Uterus (tissue), 3 donors: ENCODE measurements at regions not wholly inside any gene's neighbourhood (a gene's known extent, or its start where the extent isn't known, plus 50 kb on each side); places are given as distances from the start of the nearest gene placed in this dataset.

Source experiments
- DNase-seq, 2 donors: peaks; one replicate each; pipeline ENCODE4 v3.0.0-alpha.2; 2019 to 2020
- H3K27ac ChIP-seq, 2 donors: fragments of 200-600 bp; sonication (generic); 1 replicate in 1 of 2; 2 replicates in 1 of 2; pipeline ENCODE4 v1.5.1; 2016 to 2018
- H3K27me3 ChIP-seq, 2 donors: fragments of 200-600 bp; sonication (generic); one replicate each; pipeline ENCODE4 v1.5.1; 2018 to 2019; ENCODE audit warnings: control low read depth in 1 of 2
- H3K36me3 ChIP-seq, 2 donors: fragments of 200-600 bp; sonication (generic); one replicate each; pipeline ENCODE4 v1.5.1; 2019; ENCODE audit warnings: control low read depth in 1 of 2
- H3K4me1 ChIP-seq, 2 donors: fragments of 200-600 bp; sonication (generic); one replicate each; pipeline ENCODE4 v1.5.1; 2018 to 2019; ENCODE audit warnings: control low read depth in 1 of 2
- H3K4me3 ChIP-seq, 2 donors: fragments of 200-600 bp; sonication (generic); 1 replicate in 1 of 2; 2 replicates in 1 of 2; pipeline ENCODE4 v1.5.1; 2018 to 2019; ENCODE audit warnings: mild to moderate bottlenecking in 1 of 2
- H3K9me3 ChIP-seq, 2 donors: fragments of 200-600 bp; sonication (generic); one replicate each; pipeline ENCODE4 v1.5.1; 2019; ENCODE audit warnings: control low read depth in 1 of 2
- POLR2A ChIP-seq, 2 donors: fragments of 450-650 bp; IDR thresholded peaks; one replicate each; pipeline ENCODE4 v1.6.1; 2016; ENCODE audit warnings: antibody characterized with exemption in 2 of 2, mild to moderate bottlenecking in 1 of 2, moderate library complexity in 1 of 2
- intact Hi-C: fragments of 100-400 bp; cut with DNase I; formaldehyde crosslinking; loops from one replicate; pipeline ENCODE4 v1.15.1; 2023; ENCODE audit warnings: low total_unique reads
- TF ChIP-seq, protein P1 (sequence below), 4 experiments: fragments of 200-600 bp in 2 of 4; fragments of 450-650 bp in 2 of 4; sonication (generic) in 2 of 4; IDR thresholded peaks; one replicate each; pipeline ENCODE4 v1.5.1; 2016 to 2019; ENCODE audit warnings: antibody characterized with exemption in 4 of 4, mild to moderate bottlenecking in 2 of 4, moderate library complexity in 1 of 4
- donor health status: DM: yes; HTN: yes; CAD: no.

DNA sequence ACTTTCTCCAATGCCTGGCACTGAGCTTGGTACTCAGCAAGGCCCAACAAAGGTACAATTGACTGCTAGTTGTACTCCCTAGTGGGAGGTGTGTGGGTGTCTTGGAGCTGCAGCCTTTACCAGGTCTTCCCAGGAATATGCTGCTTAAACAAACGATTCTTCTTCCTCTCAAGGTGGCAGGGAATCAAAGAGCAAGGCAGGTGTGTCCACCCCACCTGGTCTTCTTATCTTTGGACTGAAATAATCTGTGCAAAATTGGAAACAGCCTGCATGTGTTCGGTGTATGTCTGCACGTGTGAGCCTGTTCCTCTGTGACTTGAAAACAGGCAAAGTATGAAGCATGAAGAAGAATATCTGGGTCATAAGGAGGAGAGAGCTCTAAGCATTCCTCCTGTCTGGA lies 235.3 kb downstream of the PTTG2 start:
- intact Hi-C loops: no loop called here
- no peak overlapping the region for H3K27ac ChIP-seq
- no peaks in the 10 kb centered on the region for H3K36me3 ChIP-seq
- no peak for DNase-seq
- H3K4me3 ChIP-seq: no peak overlapping the region
- H3K27me3 ChIP-seq: no peaks in the 10 kb centered on the region
- no peaks in the 10 kb centered on the region for H3K4me1 ChIP-seq
- no peak for TF ChIP-seq POLR2A (IDR thresholded peaks at IDR 0.05)
- TF ChIP-seq, protein P1, sequence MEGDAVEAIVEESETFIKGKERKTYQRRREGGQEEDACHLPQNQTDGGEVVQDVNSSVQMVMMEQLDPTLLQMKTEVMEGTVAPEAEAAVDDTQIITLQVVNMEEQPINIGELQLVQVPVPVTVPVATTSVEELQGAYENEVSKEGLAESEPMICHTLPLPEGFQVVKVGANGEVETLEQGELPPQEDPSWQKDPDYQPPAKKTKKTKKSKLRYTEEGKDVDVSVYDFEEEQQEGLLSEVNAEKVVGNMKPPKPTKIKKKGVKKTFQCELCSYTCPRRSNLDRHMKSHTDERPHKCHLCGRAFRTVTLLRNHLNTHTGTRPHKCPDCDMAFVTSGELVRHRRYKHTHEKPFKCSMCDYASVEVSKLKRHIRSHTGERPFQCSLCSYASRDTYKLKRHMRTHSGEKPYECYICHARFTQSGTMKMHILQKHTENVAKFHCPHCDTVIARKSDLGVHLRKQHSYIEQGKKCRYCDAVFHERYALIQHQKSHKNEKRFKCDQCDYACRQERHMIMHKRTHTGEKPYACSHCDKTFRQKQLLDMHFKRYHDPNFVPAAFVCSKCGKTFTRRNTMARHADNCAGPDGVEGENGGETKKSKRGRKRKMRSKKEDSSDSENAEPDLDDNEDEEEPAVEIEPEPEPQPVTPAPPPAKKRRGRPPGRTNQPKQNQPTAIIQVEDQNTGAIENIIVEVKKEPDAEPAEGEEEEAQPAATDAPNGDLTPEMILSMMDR (IDR thresholded peaks at IDR 0.05): no peak
- H3K9me3 ChIP-seq: no peaks in the 10 kb centered on the region

DNA sequence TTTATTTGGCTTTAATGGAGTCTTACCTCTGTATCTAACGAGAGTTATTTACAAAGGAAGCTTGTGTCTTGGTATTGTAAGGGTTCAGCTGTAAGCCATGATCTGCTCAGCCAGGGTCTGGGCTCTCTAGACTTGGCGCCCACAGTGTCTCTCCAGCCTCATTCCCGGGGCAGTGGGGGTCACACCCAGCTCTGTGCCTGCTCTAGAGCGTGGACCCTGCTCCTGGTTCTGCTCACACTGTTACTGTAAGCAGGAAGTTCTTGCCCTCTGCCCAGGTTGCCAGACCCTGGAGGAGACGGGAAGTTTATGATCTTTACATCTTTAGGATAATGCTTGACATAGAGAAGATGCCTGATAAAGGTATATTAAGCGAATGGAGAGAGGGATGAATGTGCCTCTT lies 235.7 kb downstream of the PTTG2 start:
- DNase-seq: no peak
- Histone ChIP-seq H3K27ac (no peak overlapping the region), H3K36me3 (no peaks in the 10 kb centered on the region), H3K4me1 (no peaks in the 10 kb centered on the region), H3K27me3 (no peaks in the 10 kb centered on the region), H3K9me3 (no peaks in the 10 kb centered on the region), H3K4me3 (no peak overlapping the region)
- intact Hi-C loops: no loop called here
- TF ChIP-seq POLR2A (IDR thresholded peaks at IDR 0.05): no peak
- TF ChIP-seq, protein P1 (IDR thresholded peaks at IDR 0.05): no peak

- Histone ChIP-seq H3K4me1 (no peaks in the 10 kb centered on the region), H3K27ac (no peak overlapping the region), H3K4me3 (no peak overlapping the region), H3K9me3 (no peaks in the 10 kb centered on the region), H3K36me3 (no peaks in the 10 kb centered on the region), H3K27me3 (no peaks in the 10 kb centered on the region)
- TF ChIP-seq, protein P1 (IDR thresholded peaks at IDR 0.05): no peak
- no peak for TF ChIP-seq POLR2A (IDR thresholded peaks at IDR 0.05)
- intact Hi-C loops: no loop called here
- no peak for DNase-seq
Measured at GRCh38 chr4:38202242-38202641, 242.0 kb downstream of the PTTG2 start.

- H3K4me1 ChIP-seq: no peaks in the 10 kb centered on the region
- no peaks in the 10 kb centered on the region for H3K9me3 ChIP-seq
- no peak overlapping the region for H3K27ac ChIP-seq
- no peak for DNase-seq
- no peaks in the 10 kb centered on the region for H3K27me3 ChIP-seq
- H3K4me3 ChIP-seq: no peak overlapping the region
- intact Hi-C loops: no loop called here
- H3K36me3 ChIP-seq: no peaks in the 10 kb centered on the region
- no peak for TF ChIP-seq POLR2A (IDR thresholded peaks at IDR 0.05)
- TF ChIP-seq, protein P1 (IDR thresholded peaks at IDR 0.05): no peak
Measured at GRCh38 chr4:38203609-38204008, 243.4 kb downstream of the PTTG2 start.

- no peaks in the 10 kb centered on the region for H3K36me3 ChIP-seq
- H3K27me3 ChIP-seq: no peaks in the 10 kb centered on the region
- no peak for TF ChIP-seq POLR2A (IDR thresholded peaks at IDR 0.05)
- TF ChIP-seq, protein P1 (IDR thresholded peaks at IDR 0.05): no peak
- intact Hi-C loops: no loop called here
- no peaks in the 10 kb centered on the region for H3K4me1 ChIP-seq
- H3K27ac ChIP-seq: no peak overlapping the region
- H3K4me3 ChIP-seq: no peak overlapping the region
- H3K9me3 ChIP-seq: no peaks in the 10 kb centered on the region
- DNase-seq: no peak
Measured at GRCh38 chr4:38204339-38205035, 244.3 kb downstream of the PTTG2 start.
